SK-N-SH treated with all-trans-retinoic acid at 6 μM for 48 hours (cell line): ENCODE measurements at regions not wholly inside any gene's neighbourhood (a gene's known extent, or its start where the extent isn't known, plus 50 kb on each side); places are given as distances from the start of the nearest gene placed in this dataset.

Experiments
- ATAC-seq: fragments of 200-7000 bp; cut with Tn5 transposase; 3 replicates; pipeline ENCODE4 v1.9.1; 2020; ENCODE audit warnings: mild to moderate bottlenecking, moderate library complexity
- ARNTL ChIP-seq: fragments of 450-650 bp; formaldehyde crosslinking; IDR thresholded peaks from 2 replicates; pipeline ENCODE4 v1.5.0; 2020; ENCODE audit warnings: low read depth, mild to moderate bottlenecking, moderate library complexity, borderline replicate concordance
- BACH2 ChIP-seq: fragments of 250-450 bp; sonication (Bioruptor Pico); IDR thresholded peaks from 2 replicates; pipeline ENCODE4 v1.9.0; 2021; ENCODE audit warnings: mild to moderate bottlenecking, borderline replicate concordance
- CSDC2 ChIP-seq: fragments of 250-450 bp; sonication (Bioruptor Pico); IDR thresholded peaks from 2 replicates; pipeline ENCODE4 v1.5.0; 2020; ENCODE audit warnings: mild to moderate bottlenecking, moderate library complexity
- ESRRG ChIP-seq: fragments of 250-450 bp; sonication (Bioruptor Pico); IDR thresholded peaks from 2 replicates; pipeline ENCODE4 v1.6.1; 2021; ENCODE audit warnings: mild to moderate bottlenecking
- GLIS3 ChIP-seq: fragments of 250-450 bp; sonication (Bioruptor Pico); IDR thresholded peaks from 2 replicates; pipeline ENCODE4 v1.5.0; 2020; ENCODE audit warnings: mild to moderate bottlenecking, moderate library complexity
- ISL1 ChIP-seq: fragments of 250-450 bp; sonication (Bioruptor Pico); IDR thresholded peaks from 2 replicates; pipeline ENCODE4 v2.1.2; 2022; ENCODE audit warnings: mild to moderate bottlenecking, moderate library complexity
- OSR1 ChIP-seq: fragments of 250-450 bp; sonication (Bioruptor Pico); IDR thresholded peaks from 2 replicates; pipeline ENCODE4 v1.8.0; 2022; ENCODE audit warnings: moderate library complexity, mild to moderate bottlenecking, inconsistent platforms
- PPARA ChIP-seq: fragments of 250-450 bp; sonication (Bioruptor Pico); IDR thresholded peaks from 2 replicates; pipeline ENCODE4 v1.5.0; 2020; ENCODE audit warnings: mild to moderate bottlenecking, borderline replicate concordance
- RARB ChIP-seq: fragments of 250-450 bp; sonication (Bioruptor Pico); IDR thresholded peaks from 2 replicates; pipeline ENCODE4 v1.8.0; 2021; ENCODE audit warnings: mild to moderate bottlenecking, moderate library complexity
- SNAI2 ChIP-seq: fragments of 250-450 bp; sonication (Bioruptor Pico); IDR thresholded peaks from 2 replicates; pipeline ENCODE4 v1.5.0; 2020; ENCODE audit warnings: mild to moderate bottlenecking, moderate library complexity
- TCF4 ChIP-seq: fragments of 250-450 bp; sonication (Bioruptor Pico); IDR thresholded peaks from 2 replicates; pipeline ENCODE4 v1.8.0; 2021; ENCODE audit warnings: mild to moderate bottlenecking, moderate library complexity, borderline replicate concordance
- TOX ChIP-seq: fragments of 250-450 bp; sonication (Bioruptor Pico); IDR thresholded peaks from 2 replicates; pipeline ENCODE4 v1.8.0; 2021; ENCODE audit warnings: mild to moderate bottlenecking, moderate library complexity, borderline replicate concordance
- ZC3H10 ChIP-seq: fragments of 250-450 bp; sonication (Bioruptor Pico); IDR thresholded peaks from 2 replicates; pipeline ENCODE4 v1.5.1; 2021; ENCODE audit warnings: mild to moderate bottlenecking, moderate library complexity
- ZFP3 ChIP-seq: fragments of 250-450 bp; sonication (Bioruptor Pico); IDR thresholded peaks from 2 replicates; pipeline ENCODE4 v1.5.0; 2020; ENCODE audit warnings: mild to moderate bottlenecking, moderate library complexity
- ZFP30 ChIP-seq: fragments of 450-650 bp; formaldehyde crosslinking; IDR thresholded peaks from 2 replicates; pipeline ENCODE4 v1.5.0; 2022; ENCODE audit warnings: mild to moderate bottlenecking, moderate library complexity
- ZNF565 ChIP-seq: fragments of 450-650 bp; formaldehyde crosslinking; conservative IDR thresholded peaks from 2 replicates; pipeline ENCODE4 v1.5.0; 2020; ENCODE audit warnings: low read depth, mild to moderate bottlenecking, moderate library complexity
- ZNF70 ChIP-seq: fragments of 450-650 bp; formaldehyde crosslinking; IDR thresholded peaks from 2 replicates; pipeline ENCODE4 v1.5.0; 2020; ENCODE audit warnings: mild to moderate bottlenecking, moderate library complexity
- ZNF8 ChIP-seq: fragments of 450-650 bp; formaldehyde crosslinking; IDR thresholded peaks from 2 replicates; pipeline ENCODE4 v1.5.0; 2020; ENCODE audit warnings: mild to moderate bottlenecking, moderate library complexity
- TF ChIP-seq, protein P1 (sequence below): fragments of 250-450 bp; sonication (Bioruptor Pico); IDR thresholded peaks from 2 replicates; pipeline ENCODE4 v1.8.0; 2021; ENCODE audit warnings: low read depth, mild to moderate bottlenecking, moderate library complexity, borderline replicate concordance
- TF ChIP-seq, protein P2 (sequence below): fragments of 250-450 bp; sonication (Bioruptor Pico); IDR thresholded peaks from 2 replicates; pipeline ENCODE4 v1.5.1; 2020; ENCODE audit warnings: low read depth, mild to moderate bottlenecking, moderate library complexity
- TF ChIP-seq, protein P3 (sequence below): fragments of 250-450 bp; sonication (Bioruptor Pico); IDR thresholded peaks from 2 replicates; pipeline ENCODE4 v1.5.1; 2021; ENCODE audit warnings: mild to moderate bottlenecking, moderate library complexity

DNA sequence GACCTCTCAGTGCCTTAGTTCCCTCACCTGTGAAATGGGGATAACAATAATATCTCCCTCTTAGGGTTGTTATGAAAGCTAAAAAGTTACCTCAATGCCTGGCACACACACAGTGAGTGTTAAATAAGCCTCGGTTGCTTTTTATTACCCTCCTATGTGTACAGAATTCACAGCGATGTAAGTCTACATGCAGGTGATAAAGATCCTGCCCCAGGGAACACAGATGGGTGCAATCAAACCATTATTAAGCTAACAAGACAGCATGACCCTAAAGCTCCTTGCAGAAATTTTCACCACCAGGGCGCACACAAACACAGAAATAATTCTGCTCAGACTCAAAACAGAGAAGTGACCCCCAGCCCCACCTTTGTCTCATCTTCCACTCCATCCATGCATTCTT lies 261.9 kb downstream of the SNX10 start:
- no peak for ATAC-seq
- TF ChIP-seq, protein P1, sequence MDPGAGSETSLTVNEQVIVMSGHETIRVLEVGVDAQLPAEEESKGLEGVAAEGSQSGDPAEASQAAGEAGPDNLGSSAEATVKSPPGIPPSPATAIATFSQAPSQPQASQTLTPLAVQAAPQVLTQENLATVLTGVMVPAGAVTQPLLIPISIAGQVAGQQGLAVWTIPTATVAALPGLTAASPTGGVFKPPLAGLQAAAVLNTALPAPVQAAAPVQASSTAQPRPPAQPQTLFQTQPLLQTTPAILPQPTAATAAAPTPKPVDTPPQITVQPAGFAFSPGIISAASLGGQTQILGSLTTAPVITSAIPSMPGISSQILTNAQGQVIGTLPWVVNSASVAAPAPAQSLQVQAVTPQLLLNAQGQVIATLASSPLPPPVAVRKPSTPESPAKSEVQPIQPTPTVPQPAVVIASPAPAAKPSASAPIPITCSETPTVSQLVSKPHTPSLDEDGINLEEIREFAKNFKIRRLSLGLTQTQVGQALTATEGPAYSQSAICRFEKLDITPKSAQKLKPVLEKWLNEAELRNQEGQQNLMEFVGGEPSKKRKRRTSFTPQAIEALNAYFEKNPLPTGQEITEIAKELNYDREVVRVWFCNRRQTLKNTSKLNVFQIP (CRISPR knock-in tag), result no peak
- TF ChIP-seq, protein P2, sequence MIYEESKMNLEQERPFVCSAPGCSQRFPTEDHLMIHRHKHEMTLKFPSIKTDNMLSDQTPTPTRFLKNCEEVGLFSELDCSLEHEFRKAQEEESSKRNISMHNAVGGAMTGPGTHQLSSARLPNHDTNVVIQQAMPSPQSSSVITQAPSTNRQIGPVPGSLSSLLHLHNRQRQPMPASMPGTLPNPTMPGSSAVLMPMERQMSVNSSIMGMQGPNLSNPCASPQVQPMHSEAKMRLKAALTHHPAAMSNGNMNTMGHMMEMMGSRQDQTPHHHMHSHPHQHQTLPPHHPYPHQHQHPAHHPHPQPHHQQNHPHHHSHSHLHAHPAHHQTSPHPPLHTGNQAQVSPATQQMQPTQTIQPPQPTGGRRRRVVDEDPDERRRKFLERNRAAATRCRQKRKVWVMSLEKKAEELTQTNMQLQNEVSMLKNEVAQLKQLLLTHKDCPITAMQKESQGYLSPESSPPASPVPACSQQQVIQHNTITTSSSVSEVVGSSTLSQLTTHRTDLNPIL, result no peak
- TF ChIP-seq ZFP3 (CRISPR knock-in tag), result no peak
- no peak for TF ChIP-seq ZNF8 (CRISPR knock-in tag)
- TF ChIP-seq, all 23 proteins: peak for 0

DNA sequence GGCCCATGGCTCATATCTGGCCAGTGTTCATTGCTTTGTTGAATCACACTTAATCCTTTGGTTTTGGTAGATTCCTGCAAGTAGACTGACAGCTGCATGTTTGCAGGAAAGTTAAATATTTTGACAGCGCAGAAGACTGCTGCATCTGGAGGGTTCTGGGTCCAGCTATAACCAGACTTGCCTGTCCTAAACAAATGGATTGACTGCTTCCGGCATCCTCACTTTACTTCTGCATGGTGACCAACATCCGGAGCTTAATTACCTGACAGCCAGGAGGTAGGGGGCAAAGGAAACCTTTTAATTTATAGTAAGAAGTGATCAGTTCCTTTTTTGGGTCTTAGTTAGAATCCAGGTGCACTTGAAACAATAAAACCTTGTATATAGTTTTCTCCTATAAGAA lies 263.3 kb downstream of the SNX10 start:
- TF ChIP-seq TOX (CRISPR knock-in tag) (no peak), TCF4 (no peak), PPARA (no peak), ZC3H10 (no peak), ZFP3 (CRISPR knock-in tag) (no peak), ZFP30 (CRISPR knock-in tag) (no peak)
- TF ChIP-seq, protein P3, sequence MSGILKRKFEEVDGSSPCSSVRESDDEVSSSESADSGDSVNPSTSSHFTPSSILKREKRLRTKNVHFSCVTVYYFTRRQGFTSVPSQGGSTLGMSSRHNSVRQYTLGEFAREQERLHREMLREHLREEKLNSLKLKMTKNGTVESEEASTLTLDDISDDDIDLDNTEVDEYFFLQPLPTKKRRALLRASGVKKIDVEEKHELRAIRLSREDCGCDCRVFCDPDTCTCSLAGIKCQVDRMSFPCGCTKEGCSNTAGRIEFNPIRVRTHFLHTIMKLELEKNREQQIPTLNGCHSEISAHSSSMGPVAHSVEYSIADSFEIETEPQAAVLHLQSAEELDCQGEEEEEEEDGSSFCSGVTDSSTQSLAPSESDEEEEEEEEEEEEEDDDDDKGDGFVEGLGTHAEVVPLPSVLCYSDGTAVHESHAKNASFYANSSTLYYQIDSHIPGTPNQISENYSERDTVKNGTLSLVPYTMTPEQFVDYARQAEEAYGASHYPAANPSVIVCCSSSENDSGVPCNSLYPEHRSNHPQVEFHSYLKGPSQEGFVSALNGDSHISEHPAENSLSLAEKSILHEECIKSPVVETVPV (CRISPR knock-in tag), result no peak
- ATAC-seq, result no peak

DNA sequence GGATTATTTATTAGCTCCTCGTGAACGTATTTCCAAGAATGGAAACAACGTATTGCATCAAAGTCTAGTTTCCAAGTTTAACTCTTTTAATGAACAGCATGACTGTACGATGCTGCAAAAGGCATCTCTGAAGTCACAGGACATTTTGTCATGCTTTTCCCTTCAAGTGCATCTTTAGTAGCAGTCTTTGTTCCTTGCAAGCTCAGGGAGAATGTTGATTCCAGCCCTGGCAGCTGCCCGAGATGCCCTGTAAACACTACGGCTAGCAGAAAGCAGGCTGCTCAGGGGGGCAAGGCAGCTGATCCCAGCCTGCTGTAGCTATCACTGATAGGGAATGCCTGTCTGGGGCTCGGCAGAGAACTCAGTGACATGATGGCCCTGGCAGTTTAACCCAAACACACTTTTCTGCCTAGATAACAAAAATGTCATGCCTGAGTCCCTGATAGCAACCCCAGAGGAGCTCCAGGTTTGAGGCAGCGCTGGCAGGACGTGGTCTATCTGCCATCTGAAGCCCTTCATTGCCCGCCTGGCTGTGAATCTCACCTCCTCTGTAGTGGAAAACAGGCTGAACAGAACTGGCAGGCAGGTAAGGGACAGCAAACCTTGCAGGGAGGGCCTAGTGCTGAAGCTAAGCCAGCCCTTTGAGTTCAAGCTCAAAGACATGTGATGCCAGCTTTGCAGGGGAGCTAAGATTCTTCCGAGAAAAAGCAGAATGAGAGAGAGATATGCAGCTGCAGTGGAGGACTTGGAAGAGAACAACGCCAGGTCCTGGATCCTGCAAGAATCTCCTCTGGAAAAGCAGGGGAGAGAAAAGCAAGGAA lies 264.6 kb downstream of the SNX10 start:
- no peak for ATAC-seq
- no peak for TF ChIP-seq ARNTL (CRISPR knock-in tag)
- no peak for TF ChIP-seq ISL1 (CRISPR knock-in tag)
- TF ChIP-seq, protein P3 (CRISPR knock-in tag), result no peak
- no peak for TF ChIP-seq TCF4
- no peak for TF ChIP-seq OSR1 (CRISPR knock-in tag)
- TF ChIP-seq BACH2 (CRISPR knock-in tag), result no peak
- TF ChIP-seq ESRRG, result no peak
- TF ChIP-seq, protein P2, result no peak
- TF ChIP-seq ZNF8 (CRISPR knock-in tag), result no peak
- no peak for TF ChIP-seq ZNF565
- TF ChIP-seq, protein P1 (CRISPR knock-in tag), result no peak
- no peak for TF ChIP-seq ZFP30 (CRISPR knock-in tag)
- no peak for TF ChIP-seq SNAI2 (CRISPR knock-in tag)
- no peak for TF ChIP-seq CSDC2 (CRISPR knock-in tag)
- no peak for TF ChIP-seq GLIS3 (CRISPR knock-in tag)
- TF ChIP-seq ZNF70 (CRISPR knock-in tag), result no peak
- TF ChIP-seq TOX (CRISPR knock-in tag), result no peak
- TF ChIP-seq RARB (CRISPR knock-in tag), result no peak
- TF ChIP-seq, all 23 proteins: peak for 0
